ENCODE measurements at regions not wholly inside any gene's neighbourhood (a gene's known extent, or its start where the extent isn't known, plus 50 kb on each side); places are given as distances from the start of the nearest gene placed in this dataset.
A peak's percentile ranks its signal among the peaks of the same experiment; 100 is the strongest.
"Not testable (repeated sequence)": the region's sequence is repeated elsewhere in the genome, so short reads cannot be mapped to it uniquely, and the experiment has no call there.

- no peak for FAIRE-seq
Measured at GRCh38 chr2:77578354-77578753, 56.2 kb upstream of the LRRTM4 start.

- no peak for FAIRE-seq
Measured at GRCh38 chr2:77579076-77579769, 57.0 kb upstream of the LRRTM4 start.

DNA sequence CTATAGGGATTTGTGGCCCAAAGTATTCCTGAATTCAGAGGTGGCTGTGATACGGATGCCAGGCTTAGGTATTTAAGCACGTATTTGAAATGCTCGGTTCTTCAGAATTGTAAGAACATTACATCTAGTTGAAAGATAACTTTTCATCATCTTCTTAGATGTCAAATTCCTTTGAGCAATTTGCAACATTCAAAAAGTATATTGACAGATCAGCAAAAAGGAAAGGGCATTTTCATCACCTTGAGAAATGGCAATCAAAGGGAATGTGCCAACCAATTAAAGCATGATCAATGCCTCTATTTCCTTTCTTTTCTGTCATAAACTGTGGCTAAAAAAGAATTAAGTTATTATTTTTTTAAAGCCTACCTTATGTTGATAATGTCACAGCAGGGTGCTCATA lies 66.3 kb upstream of the LRRTM4 start:
- FAIRE-seq: no peak

- no peak for FAIRE-seq
Measured at GRCh38 chr2:77590298-77590917, 68.2 kb upstream of the LRRTM4 start.

DNA sequence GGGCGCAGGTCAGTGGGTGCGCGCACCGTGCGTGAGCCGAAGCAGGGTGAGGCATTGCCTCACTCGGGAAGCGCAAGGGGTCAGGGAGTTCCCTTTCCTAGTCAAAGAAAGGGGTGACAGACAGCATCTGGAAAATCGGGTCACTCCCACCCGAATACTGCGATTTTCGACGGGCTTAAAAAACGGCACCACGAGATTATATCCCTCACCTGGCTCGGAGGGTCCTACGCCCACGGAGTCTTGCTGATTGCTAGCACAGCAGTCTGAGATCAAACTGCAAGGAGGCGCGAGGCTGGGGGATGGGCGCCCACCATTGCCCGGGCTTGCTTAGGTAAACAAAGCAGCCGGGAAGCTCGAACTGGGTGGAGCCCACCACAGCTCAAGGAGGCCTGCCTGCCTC lies 70.8 kb upstream of the LRRTM4 start:
- FAIRE-seq: not testable (repeated sequence)

DNA sequence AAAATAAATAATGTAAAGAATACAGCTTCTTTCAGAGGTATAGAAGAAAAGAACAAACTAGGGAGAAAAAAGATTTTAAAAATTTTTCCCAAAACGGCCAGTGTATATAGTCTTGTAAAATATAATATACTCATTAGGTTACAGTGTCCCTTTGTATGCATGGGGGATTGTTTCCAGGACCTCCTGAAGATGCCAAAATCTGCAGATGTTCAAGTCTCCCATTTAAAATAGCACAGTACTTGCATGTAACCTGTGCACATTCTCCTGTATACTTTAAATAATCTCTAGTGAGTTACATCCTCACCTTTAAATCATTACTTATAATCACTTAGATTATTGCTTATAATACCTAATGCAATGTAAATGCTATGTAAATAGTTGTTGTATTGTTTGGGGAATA lies 80.6 kb upstream of the LRRTM4 start:
- no peak for FAIRE-seq

DNA sequence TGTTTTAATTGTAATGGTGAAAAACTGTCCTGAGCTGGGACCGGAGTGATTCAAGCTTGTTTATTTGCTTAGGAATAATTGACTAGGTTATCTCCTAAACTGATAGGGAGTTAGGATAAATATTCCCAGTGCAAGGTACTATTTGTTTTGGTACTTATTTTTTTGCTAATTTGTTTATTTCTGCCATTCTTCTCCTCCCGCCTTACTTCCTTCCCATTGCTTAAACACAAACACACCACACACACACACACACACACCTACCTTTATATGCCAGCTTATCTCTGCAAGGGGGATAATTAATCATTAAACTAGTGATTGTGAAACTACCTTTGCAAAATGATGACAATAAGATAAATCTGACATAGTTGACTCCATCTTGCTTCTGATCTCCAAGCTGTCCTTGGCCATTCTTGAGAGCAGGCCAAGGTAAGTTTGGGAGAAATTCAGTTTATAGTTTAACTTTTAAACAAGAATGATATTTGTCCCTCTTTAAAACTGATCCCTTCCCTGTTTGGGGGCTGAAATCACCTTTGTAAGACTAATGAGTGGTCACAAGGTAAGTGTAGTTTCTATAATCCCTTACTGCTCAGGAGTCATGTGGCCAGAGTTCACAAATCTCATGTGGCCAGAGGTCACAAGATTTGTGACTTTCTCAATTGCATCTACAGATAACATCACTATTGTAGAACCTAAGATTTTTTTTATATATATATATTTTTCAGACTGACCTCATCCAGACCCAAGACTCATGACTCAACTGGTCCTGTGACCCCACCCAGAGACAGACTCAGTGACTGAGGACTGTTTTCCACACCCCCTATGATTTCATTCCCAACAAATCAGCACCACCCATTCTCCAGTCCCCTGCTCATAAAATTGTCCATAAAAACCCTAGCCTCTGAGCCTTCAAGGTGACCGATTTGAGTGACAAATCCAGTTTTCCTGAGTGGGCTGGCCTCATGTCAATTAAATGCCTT lies 83.1 kb upstream of the LRRTM4 start:
- FAIRE-seq: no peak

DNA sequence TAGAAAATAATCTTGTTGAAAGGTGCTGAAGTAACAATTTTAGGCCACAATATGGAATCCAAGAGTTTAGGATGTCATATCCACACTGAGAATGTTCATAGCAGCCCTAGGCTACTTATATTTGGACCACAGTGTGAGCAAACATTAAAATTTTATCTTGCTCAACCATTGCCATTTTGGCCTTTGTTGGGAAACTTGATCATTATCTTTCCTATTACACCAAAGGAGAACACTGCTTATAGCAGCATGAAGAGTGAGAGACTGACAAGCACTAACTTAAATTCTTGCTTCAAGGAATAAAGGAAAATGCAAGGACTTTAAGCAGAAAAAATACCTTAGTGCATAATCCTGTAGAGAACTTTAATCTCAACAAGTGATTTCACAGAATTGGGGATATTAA lies 86.3 kb upstream of the LRRTM4 start:
- FAIRE-seq: no peak

DNA sequence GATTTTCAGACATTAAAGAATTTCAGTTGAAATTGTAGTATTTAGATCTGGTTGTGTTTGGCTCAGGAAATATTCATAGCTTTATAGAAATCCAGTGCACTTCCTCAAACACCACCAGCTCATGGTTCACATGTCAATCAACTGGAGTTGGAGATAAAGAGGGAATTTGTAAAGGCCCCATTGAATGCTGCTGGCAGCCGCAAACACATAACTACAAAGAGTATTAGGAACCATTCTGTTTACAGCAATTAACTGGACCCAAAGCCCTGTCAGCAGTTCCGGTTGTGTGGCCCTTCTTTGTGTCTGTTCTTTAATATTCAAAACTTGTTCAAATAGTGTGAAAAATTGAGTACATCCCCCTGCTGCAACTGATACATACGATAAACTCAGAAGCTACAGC lies 107.4 kb upstream of the LRRTM4 start:
- no peak for FAIRE-seq

DNA sequence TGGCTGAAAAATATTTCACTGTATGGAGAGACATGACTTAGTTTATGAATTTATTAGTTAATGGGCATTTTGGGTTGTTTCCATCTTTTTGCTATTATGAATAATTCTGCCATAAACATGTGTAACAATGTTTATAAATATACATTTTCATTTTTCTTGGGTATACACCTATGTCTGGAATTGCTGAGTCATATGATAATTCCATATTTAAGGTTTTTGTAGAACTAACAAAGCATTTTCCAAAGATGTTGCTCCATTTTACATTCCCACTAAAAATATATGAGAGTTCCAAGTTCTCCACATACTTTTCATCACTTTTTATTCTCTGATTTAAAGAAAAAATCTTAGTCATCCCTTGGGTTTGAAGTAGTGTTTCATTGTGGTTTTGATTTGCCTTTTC lies 108.8 kb upstream of the LRRTM4 start:
- no peak for FAIRE-seq

GRCh38 chr2:77633601-77634000 lies 111.4 kb upstream of the LRRTM4 start:
- no peak for FAIRE-seq

DNA sequence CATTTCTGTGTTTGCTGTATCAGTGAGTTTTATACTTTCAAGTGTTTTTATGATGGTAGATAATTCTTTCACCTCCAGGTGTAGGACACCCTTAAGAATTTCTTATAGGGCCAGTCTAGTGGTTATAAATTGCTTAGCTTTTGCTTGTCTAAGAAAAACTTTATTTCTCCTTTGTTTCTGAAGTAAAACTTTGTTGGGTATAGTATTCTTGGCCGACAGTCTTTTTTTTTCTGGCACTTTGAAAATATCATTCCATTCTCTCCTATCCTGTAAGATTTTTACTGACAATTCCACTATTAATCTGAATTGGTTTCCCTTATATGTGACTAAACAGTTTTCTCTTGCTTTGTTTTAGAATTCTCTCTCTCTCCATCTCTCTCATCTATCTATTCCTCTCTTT lies 118.7 kb upstream of the LRRTM4 start:
- no peak for FAIRE-seq

- no peak for FAIRE-seq
Measured at GRCh38 chr2:77642339-77642738, 120.2 kb upstream of the LRRTM4 start.

- FAIRE-seq: no peak
Measured at GRCh38 chr2:77649856-77650255, 127.7 kb upstream of the LRRTM4 start.

DNA sequence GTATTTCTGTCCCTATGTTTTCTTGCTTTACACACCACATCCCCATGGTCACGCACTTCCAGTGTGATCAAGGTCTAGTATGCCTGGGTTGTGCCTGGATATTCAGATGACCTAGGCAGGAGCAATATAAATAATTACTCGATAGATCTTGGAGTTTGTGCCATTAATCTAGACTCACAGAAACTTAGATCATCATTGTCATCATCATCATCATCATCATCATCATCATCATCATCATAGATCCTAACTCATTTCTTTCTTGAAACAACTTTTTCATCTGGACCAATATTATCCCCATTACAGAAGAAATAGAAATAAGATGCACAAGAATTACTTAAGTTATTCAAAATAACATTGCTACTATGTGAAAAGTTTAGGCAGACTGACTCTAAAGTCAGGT lies 130.3 kb upstream of the LRRTM4 start:
- no peak for FAIRE-seq

DNA sequence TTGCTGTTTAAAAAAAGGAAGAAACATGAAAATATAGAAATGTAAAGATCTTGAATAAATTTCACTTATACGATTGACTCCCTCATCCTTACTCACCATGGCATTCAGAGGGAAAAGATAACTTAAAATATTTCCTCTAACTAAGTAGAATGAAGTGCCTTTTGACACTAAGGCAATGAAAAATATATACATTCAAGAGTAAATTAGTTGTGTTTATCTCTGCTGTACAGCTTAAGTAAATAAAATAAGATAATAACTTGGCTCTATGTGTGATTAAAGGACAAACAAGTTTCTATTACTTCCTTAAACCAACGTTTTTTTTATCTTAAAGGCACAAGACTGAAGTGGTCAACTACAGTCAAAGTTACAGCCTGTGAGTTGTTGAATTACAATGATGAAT lies 142.3 kb upstream of the LRRTM4 start:
- no peak for FAIRE-seq

DNA sequence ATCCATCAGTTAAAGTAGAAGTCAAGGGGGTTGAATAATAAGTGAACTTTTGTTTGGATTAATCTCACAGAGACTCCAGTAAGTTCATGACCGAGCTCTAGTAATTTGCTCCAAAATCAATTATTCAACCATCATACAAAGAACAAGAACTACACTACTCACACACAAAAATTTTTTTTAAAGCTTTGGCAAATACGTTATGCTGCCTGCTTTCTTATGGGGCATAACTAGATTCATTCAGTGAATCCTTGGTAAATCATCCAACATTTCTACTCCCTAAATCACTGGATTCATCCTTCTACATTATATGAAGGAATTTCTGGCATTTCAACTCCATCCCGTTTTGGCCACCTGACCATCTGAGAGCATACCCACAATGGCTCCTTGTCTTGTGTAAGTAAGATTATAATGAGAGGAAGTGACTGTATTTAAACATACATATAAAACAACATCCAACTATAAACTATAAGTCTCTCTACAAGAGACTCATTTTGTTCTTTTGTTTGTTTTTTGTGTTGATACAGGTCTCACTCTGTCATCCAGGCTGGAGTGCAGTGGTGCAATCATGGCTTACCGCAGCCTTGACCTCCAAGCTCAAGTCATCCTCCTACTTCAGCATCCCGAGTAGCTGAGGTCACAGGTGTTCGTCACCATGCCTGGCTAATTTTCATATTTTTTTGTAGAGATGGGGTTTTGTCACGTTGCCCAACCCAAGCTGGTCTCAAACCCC lies 144.2 kb upstream of the LRRTM4 start:
- FAIRE-seq: no peak

- FAIRE-seq: peak; percentile 89
Measured at GRCh38 chr2:77684543-77685319, 162.6 kb upstream of the LRRTM4 start.

- FAIRE-seq: no peak
Measured at GRCh38 chr2:77712601-77713000, 190.4 kb upstream of the LRRTM4 start.

DNA sequence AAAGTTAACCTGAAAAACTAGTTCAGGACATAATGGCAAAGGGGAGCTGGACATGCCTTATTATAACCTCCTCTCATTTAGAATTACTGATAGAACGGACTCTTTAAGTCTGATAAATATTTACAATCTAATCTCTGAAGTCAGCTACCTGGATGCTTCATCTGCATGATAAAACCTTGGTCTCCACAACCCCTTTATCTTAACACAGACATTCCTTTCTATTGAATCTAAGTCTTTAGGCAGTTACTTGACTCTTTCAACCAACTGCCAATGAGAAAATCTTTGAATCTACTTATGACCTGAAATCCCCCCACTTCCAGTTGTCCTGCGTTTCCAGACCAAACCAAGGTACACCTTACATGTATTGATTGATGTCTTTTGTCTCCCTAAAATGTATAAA lies 191.2 kb upstream of the LRRTM4 start:
- no peak for FAIRE-seq

DNA sequence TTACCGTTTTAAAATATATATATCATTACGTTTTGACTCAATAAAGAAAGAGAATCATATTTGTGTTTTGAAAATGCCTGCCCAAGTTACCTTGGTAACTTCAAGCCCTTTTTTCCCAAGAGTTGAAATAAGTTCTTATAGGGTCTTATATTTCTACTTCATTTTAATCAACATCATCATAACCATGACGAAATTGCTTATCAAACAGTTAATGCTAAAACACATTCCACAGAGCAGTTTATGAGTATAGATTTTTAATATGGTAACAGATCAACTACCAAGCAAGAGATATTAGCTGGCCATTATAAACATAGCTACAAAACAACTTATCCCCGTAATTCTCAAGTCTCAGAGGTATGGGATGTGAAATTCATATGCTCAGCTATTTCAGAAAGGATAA lies 197.9 kb upstream of the LRRTM4 start:
- FAIRE-seq: no peak

DNA sequence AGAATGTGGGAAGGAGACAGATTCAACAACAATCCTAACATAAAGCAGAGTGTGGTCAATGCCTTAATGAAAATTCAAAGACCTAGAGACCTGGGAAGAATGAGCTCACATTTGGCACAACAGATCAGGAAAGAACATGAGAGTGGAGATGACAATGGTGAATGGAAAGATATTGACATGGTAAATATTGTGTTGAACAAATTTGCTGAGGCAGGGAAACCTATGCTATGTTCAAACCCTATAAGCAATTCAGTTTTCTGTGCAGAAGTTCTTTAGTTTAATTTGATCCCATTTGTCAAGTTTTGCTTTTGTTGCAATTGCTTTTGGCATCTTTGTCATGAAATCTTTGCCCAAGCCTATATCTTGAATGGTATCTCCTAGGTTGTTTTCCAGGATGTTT lies 199.4 kb upstream of the LRRTM4 start:
- FAIRE-seq: no peak
